ENCODE measurements at regions not wholly inside any gene's neighbourhood (a gene's known extent, or its start where the extent isn't known, plus 50 kb on each side); places are given as distances from the start of the nearest gene placed in this dataset.

GRCh38 chr12:58719161-58719560, 201.1 kb downstream of the LRIG3 start:
- no peak for TF ChIP-seq CTCF (conservative IDR thresholded peaks at IDR 0.05)
- TF ChIP-seq ZFX (IDR thresholded peaks at IDR 0.05), result no peak

Measured in C4-2B (cell line).